KMS-11 (cell line): ENCODE measurements at regions not wholly inside any gene's neighbourhood (a gene's known extent, or its start where the extent isn't known, plus 50 kb on each side); places are given as distances from the start of the nearest gene placed in this dataset.

Experiments
- H2AFZ ChIP-seq: fragments of 200-600 bp; sonication (generic); 2 replicates; pipeline ENCODE4 v1.6.1; 2016; ENCODE audit warnings: antibody characterized with exemption, mixed run types, low read depth
- H3K27ac ChIP-seq: fragments of 200-600 bp; sonication (generic); 2 replicates; pipeline ENCODE4 v1.6.1; 2016; ENCODE audit warnings: mild to moderate bottlenecking, mixed run types
- H3K27me3 ChIP-seq: fragments of 200-600 bp; sonication (generic); 2 replicates; pipeline ENCODE4 v1.6.1; 2017; ENCODE audit warnings: mild to moderate bottlenecking, low read depth, mixed run types, moderate library complexity; ENCODE audit not compliant: insufficient read depth
- H3K36me3 ChIP-seq: fragments of 200-600 bp; sonication (generic); 2 replicates; pipeline ENCODE4 v1.6.1; 2017; ENCODE audit warnings: mild to moderate bottlenecking, mixed run types; ENCODE audit not compliant: insufficient read depth
- H3K4me1 ChIP-seq: fragments of 200-600 bp; sonication (generic); 2 replicates; pipeline ENCODE4 v1.6.1; 2016; ENCODE audit warnings: mild to moderate bottlenecking, low read depth, mixed run types; ENCODE audit not compliant: poor library complexity, severe bottlenecking
- H3K4me2 ChIP-seq: fragments of 200-600 bp; sonication (generic); 2 replicates; pipeline ENCODE4 v1.7.0; 2016; ENCODE audit warnings: mild to moderate bottlenecking, mixed run types
- H3K4me3 ChIP-seq: fragments of 200-600 bp; sonication (generic); IDR thresholded peaks from 2 replicates; pipeline ENCODE4 v1.6.1; 2017; ENCODE audit warnings: low read depth, low read length, mixed read lengths; ENCODE audit not compliant: insufficient read depth
- H3K79me2 ChIP-seq: fragments of 200-600 bp; sonication (generic); 2 replicates; pipeline ENCODE4 v1.6.1; 2016; ENCODE audit warnings: low read depth, mixed run types; ENCODE audit not compliant: insufficient read depth
- H3K9ac ChIP-seq: fragments of 200-600 bp; sonication (generic); 2 replicates; pipeline ENCODE4 v1.6.1; 2016; ENCODE audit warnings: mild to moderate bottlenecking, mixed run types
- H4K20me1 ChIP-seq: fragments of 200-600 bp; sonication (generic); 2 replicates; pipeline ENCODE4 v1.6.1; 2016; ENCODE audit warnings: mild to moderate bottlenecking, mixed run types; ENCODE audit not compliant: insufficient read depth
- TF ChIP-seq, protein P1 (sequence below): fragments of 200-600 bp; sonication (generic); conservative IDR thresholded peaks from 2 replicates; pipeline ENCODE4 v1.6.1; 2017; ENCODE audit warnings: low read depth, mild to moderate bottlenecking, antibody characterized with exemption, low read length, moderate library complexity, mixed read lengths

DNA sequence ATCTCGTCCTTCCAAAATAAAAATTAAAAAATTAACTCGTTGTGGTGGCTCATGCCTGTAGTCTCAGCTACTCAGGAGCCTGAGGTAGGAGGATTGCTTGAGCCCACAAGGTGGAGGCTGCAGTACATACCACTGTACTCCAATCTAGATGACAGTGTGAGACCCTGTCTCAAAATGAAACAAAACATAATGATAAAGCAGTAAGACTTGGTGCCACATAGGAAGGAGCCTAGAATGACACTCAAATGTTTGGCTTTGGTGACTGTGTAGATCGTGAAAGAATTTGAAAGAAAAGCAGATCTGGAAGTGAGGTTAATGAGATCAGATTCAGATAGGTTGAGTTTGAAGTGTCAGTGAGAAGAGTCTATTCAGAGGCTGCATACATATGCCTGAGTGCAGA lies 150.1 kb upstream of the ATP2B1 start:
- Histone ChIP-seq H3K4me1 (peaks cover 10% of the 10 kb centered on the region), H3K4me2 (no peak overlapping the region)
- TF ChIP-seq, protein P1, sequence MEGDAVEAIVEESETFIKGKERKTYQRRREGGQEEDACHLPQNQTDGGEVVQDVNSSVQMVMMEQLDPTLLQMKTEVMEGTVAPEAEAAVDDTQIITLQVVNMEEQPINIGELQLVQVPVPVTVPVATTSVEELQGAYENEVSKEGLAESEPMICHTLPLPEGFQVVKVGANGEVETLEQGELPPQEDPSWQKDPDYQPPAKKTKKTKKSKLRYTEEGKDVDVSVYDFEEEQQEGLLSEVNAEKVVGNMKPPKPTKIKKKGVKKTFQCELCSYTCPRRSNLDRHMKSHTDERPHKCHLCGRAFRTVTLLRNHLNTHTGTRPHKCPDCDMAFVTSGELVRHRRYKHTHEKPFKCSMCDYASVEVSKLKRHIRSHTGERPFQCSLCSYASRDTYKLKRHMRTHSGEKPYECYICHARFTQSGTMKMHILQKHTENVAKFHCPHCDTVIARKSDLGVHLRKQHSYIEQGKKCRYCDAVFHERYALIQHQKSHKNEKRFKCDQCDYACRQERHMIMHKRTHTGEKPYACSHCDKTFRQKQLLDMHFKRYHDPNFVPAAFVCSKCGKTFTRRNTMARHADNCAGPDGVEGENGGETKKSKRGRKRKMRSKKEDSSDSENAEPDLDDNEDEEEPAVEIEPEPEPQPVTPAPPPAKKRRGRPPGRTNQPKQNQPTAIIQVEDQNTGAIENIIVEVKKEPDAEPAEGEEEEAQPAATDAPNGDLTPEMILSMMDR = no peak

DNA sequence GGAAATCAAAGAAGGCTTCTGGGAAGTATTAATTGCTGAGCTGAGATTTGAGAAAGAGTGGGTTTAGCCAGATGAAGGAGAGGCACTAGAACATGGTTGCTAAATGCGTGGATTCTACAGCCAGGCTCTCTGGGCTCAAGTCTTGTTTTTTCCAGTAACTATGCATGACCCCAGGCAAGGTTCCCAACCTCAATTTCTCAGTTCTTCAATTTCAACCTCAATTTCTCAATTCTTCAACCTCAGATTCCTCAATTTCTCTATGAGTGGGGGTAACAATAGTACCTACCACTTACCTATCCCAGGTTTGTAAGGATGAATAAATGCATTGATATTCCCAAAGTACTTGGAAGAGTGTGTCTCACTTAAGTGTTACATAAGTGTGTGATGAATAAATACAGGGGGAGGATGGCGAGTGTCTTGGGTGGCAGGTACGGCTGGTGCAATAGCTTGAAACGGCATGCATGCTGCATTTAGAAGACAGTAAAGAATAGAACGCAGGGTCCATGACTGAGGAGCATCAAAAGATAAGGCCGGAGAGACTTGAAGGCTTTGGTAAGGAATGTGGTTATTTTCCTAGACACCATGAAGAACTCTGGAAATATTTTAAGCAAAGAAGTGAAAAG lies 149.1 kb upstream of the ATP2B1 start:
- Histone ChIP-seq H3K36me3 (no peaks in the 10 kb centered on the region), H4K20me1 (no peaks in the 10 kb centered on the region), H3K27ac (no peak overlapping the region), H3K27me3 (no peaks in the 10 kb centered on the region), H2AFZ (no peak overlapping the region), H3K9ac (no peak overlapping the region), H3K4me3 (no peak overlapping the region), H3K79me2 (no peaks in the 10 kb centered on the region), H3K4me1 (peaks cover 10% of the 10 kb centered on the region), H3K4me2 (no peak overlapping the region)
- TF ChIP-seq, protein P1 = no peak

More for the DNA sequence above, 150.1 kb upstream of the ATP2B1 start:
- Histone ChIP-seq H3K27me3 (no peaks in the 10 kb centered on the region), H3K79me2 (no peaks in the 10 kb centered on the region), H3K9ac (no peak overlapping the region), H3K27ac (no peak overlapping the region), H4K20me1 (no peaks in the 10 kb centered on the region), H3K36me3 (no peaks in the 10 kb centered on the region), H3K4me3 (no peak overlapping the region), H2AFZ (no peak overlapping the region)

DNA sequence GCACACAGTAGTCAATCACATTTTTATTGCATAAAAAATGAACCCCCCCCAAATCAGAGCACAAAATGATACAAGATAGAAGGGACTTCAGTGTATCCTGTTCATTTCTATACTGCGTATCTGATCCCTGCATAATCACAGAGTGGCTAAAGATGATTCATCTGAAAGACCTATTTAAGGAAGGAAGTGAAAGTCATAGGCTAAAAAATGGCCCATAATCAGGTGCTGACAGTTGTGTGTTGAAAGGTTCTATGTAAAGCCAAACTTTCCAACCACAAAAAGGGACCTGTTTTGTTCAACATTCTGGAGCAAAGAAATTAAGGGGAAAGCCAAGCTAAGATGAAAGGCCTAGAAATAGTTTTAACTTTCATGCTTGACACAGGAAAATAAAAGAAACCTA lies 147.8 kb upstream of the ATP2B1 start:
- no peak overlapping the region for H3K27ac ChIP-seq
- H4K20me1 ChIP-seq = no peaks in the 10 kb centered on the region
- TF ChIP-seq, protein P1 = no peak
- H2AFZ ChIP-seq = no peak overlapping the region
- H3K27me3 ChIP-seq = no peaks in the 10 kb centered on the region
- no peak overlapping the region for H3K4me2 ChIP-seq
- no peaks in the 10 kb centered on the region for H3K79me2 ChIP-seq
- H3K36me3 ChIP-seq = no peaks in the 10 kb centered on the region
- no peak overlapping the region for H3K9ac ChIP-seq
- no peak overlapping the region for H3K4me3 ChIP-seq
- H3K4me1 ChIP-seq = peaks cover 10% of the 10 kb centered on the region

DNA sequence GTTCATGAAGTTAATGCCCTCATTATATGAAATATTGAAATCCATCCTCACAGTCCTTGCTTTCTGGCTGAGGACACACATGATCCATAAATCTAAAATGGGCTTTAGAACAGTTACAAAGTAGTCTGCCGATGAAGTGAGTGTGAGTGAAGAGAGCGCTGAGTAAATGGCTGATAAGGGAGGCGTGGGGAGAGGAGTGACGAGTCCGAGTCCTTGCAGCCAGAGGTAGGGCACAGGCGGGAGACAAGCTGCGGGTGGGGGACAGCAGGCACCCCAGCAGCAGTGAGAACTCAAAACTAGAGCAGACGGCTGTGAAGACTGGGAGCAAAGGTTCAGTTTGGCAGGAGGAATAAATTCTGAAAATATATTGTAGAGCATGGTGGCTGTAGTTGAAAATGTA lies 140.1 kb upstream of the ATP2B1 start:
- H3K4me1 ChIP-seq = no peaks in the 10 kb centered on the region
- H3K4me3 ChIP-seq = no peak overlapping the region
- H3K9ac ChIP-seq = no peak overlapping the region
- H3K27ac ChIP-seq = no peak overlapping the region
- H2AFZ ChIP-seq = no peak overlapping the region
- no peak overlapping the region for H3K4me2 ChIP-seq
- no peaks in the 10 kb centered on the region for H3K27me3 ChIP-seq
- H3K79me2 ChIP-seq = no peaks in the 10 kb centered on the region
- TF ChIP-seq, protein P1 = no peak
- H3K36me3 ChIP-seq = no peaks in the 10 kb centered on the region
- H4K20me1 ChIP-seq = no peaks in the 10 kb centered on the region
